IPS DF 19.7 (cell line): ENCODE measurements at regions not wholly inside any gene's neighbourhood (a gene's known extent, or its start where the extent isn't known, plus 50 kb on each side); places are given as distances from the start of the nearest gene placed in this dataset.

ENCODE experiments used
- DNase-seq: peaks from one replicate; pipeline ENCODE4 v3.0.0-alpha.2; 2013; ENCODE audit warnings: low read depth, low spot score

DNA sequence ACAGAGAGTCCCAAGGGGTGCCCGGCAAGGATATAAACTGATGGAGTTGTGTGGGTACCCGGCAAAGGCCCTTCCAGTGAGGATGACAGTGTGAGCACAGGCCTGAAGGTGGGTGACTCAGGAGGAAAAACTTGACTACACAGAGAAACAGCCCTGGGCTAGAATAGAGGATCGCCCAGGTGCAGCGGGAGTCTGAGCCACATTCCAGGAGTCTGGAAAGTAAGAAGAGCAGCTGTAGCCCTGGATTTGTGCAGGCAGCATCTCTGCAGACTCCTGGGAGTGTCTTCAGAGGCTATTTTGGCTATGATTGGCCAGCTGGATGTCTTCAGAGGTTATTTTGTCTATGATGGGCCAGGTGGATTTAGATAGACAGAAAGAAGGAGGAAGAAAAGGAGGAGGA is 367.6 kb upstream of the MKI67 start:
- no peak for DNase-seq

GRCh38 chr10:128494665-128495064 is 368.4 kb upstream of the MKI67 start:
- DNase-seq, result no peak

DNA sequence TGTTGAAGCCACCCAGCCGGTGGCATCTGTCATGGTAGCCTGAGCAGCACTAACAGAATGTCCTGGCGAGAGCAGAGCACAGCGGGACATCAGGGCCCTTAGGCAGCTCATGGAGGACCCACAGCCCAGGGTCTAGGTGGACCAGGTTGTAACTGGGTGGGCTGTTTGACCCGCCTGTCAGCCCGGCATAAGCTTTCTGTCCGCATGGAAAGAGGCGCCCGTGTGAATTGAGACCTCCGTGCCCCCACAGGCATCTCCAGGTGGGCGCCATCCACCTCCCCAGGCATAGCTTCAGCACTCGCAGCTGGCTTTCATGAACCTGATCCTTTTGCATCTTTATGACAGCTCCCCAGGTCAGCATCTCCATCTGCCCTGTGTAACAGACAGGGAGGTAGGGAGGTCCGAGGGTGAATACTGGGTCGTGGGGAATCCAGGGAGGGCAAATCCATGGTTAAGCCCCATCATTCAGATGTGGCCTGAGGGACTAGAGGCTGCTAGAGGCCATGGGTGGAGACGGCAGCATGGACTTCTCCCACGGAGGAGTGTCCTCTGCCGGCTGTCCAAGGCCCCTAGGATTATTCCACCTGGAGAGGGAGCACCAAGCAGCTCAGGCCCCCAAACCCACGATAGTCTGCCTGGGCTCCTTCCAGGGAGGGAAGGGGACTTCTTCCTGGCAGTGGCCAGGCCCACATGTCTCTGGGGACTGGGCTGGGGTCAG is 371.6 kb upstream of the MKI67 start:
- DNase-seq, result no peak

DNA sequence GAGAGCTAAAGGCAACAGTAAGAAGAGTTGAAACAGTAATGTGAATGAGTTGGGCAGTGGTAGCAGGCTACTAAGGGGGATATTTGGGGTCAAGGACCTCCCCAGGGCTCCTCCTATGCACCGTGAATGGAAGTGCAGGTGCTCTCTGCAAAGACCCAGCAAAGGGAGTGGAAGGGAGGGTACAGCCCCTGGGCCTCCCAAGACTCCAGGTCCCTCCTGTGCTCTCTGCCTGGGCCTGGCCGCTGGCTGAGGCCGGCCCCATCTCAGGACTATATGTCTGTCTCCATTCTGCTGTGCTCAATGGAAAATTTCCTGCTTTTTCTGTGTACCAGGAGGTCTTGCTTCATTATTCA is 372.1 kb upstream of the MKI67 start:
- DNase-seq, result no peak

DNA sequence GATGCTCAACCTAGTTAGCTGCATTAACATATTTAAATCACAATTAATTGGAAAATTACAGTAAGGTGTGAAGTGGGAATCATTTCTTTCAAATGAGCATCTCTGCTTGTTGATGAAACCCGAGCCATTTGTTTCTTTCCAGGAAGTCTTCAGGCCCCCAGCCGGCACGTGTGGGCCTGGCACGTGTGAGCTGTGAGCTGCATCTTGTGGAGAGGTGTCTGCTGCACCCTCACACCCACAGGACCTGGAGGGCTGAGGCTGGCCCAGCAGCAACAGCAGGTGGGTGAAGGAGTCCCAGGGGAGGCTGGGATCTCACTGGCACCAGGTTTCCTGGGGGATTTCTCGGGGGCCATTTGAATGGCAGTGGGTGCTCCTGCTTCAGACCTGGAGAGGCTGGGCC is 372.5 kb upstream of the MKI67 start:
- DNase-seq, result no peak

DNA sequence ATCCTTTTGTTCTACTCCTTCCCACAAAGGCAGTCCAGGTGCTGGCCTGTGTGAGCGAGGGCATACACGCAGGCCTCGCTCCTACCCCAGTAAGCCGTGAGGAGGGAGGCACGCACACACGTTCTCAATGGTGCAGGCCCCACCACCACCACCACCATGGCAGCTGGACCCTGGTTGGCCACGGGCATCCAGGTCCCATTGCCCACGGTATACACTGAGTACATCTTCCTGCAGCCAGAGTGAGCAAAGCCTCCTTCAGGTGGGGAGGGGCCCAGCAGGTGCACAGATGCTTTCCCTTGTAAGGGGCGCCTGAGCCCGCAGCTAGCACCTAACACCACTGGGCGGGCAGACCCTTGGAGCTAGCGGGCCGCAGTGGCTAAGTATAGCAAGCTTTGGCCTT is 373.3 kb upstream of the MKI67 start:
- DNase-seq, result no peak

- no peak for DNase-seq
These were observed 373.7 kb upstream of the MKI67 start for GRCh38 chr10:128499956-128500355.

GRCh38 chr10:128500642-128501041 is 374.4 kb upstream of the MKI67 start:
- no peak for DNase-seq

DNA sequence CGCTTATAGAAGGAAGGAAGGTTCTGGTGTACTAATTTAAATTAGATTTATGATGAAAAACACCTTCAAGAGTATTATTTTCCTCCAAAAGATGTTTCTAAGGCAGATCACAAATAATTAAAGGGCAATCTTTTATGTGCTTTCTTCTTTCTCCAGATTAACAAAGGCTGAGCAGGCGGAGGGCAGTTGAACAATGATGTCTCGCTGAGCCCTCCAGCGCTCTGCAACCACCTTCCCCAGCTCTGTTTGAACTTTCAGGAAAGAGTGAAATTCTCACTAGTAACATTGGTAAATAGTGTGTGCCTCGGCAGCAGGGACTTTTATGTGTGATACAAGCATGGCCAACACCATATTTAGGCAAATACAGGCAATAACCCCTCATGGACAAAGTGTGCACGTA is 379.1 kb upstream of the MKI67 start:
- DNase-seq, result no peak

- no peak for DNase-seq
These were observed 380.2 kb upstream of the MKI67 start for GRCh38 chr10:128506423-128506822.

- DNase-seq, result no peak
These were observed 380.8 kb upstream of the MKI67 start for GRCh38 chr10:128507066-128507465.

- DNase-seq, result no peak
These were observed 385.1 kb upstream of the MKI67 start for GRCh38 chr10:128511284-128511683.

GRCh38 chr10:128512767-128513166 is 386.5 kb upstream of the MKI67 start:
- no peak for DNase-seq

DNA sequence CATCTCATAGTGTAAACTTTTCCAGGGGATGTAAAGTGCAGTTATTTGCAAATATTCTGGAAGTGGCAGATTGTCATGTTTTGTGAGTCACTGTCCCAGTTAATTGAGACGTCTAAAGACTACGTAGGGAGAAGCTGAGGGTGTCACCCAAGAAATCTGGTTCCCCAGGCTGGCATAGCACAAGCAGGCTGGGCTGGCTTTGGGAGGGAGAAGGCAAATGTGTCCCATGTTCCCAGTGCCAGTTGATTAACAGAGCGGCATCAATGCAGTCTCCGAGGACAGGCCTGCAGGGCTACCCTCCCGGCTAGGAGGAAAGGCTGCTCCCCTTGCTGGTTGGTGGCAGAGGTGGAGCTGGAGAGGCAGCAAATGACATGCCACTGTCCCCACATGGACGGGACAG is 388.3 kb upstream of the MKI67 start:
- no peak for DNase-seq

DNA sequence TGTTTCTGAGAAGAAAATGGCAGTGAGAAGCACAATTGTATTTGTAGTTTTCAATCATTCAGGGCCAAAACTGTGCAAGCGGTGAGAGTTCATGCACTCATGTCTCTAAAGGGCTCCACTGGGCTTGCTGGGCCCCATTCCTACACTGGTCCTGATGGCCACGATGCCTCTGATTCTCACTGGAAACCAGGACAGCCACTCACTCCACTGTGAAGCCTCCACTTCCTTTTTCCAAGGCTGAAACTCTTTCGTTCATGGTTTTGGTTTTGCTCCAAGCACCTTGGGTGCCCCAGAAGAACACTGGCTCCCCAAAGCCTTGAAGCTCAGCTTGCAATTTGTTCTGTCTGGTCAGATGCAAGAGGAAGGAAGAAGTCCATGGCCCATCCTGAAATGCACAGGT is 390.0 kb upstream of the MKI67 start:
- DNase-seq, result no peak

- no peak for DNase-seq
These were observed 390.9 kb upstream of the MKI67 start for GRCh38 chr10:128517167-128517566.

- no peak for DNase-seq
These were observed 391.8 kb upstream of the MKI67 start for GRCh38 chr10:128518000-128518399.

DNA sequence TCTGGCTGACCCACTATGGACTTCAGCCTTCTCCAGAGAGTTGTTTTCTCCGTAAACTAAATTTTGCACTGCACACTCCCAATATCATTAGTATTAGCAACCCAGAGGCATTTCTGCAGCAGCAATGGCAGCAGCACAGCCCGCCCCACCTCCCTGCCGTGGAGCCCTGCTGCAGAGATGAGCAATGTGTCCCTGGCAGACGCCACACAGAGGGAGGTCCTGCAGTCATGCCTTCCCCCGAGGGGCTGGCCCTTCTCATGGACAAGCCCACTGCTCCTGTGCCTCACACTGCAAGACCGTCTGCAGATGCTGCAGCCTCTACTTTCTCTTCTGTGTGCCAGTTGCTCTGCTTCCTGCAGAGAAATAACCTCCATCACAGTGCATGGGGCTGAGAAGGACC is 393.4 kb upstream of the MKI67 start:
- no peak for DNase-seq

DNA sequence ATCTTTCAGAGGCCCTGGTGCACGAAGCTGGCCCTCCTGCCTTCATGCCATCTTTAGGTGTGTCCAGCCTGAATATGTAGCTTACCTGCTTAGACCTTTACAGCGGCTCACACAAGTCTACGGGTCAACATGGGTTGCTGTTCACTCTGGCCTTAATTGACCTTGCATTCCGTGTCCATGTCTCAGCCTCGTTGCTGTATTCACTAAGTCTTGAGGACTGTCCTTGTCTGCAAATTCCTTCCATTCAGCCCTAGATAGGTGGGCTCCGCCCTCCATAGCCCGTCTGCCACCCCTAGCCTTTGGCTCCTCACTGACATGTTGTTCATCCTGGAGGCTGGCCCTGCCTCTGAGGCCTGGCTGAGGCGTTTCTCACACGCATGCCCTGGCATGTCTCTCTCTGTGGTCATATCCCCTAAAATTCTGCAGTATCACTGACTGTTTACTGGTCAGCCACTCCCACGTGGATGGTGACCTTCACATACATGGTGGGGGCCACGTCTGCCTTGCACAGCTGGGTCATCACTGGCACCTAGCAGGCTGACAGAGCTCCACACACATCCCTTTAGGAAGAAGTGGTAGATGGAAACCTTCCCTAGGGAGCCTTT is 394.1 kb upstream of the MKI67 start:
- no peak for DNase-seq

DNA sequence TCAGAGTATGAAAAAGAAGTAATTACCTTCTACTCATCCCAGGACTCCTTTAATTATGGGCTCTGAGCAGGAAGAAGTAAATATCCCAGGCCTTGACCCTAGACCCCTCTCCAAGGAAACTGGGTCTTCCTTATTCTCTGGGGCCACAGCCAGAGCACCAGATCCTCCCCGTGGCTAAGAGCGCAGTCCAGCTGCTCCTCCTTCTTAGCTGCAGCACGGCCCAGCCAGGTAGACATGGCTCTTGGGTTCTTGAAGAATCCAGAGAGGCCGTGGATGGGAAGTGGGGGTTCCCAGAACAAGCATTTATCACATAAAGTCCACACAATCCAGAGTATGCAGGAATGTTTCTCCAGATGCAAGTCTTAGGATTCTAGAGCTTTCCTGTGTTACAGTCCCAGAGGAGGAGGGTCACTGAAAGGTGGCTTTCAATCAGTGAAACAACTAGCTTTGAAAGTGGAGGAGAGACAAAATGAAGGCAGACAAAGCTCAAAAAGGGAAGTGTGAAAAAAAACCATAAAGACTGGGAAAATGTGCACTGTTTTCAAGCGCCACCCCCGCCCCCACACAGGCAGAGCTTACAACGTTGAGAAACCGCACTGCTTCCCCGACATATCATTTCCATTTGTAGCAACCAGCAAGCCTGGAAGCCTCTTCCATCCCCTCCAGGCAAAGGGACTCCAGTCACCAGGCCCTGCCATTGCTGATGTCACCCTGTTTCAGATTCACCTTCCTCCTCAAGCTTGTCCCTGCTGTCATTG is 396.5 kb upstream of the MKI67 start:
- no peak for DNase-seq

DNA sequence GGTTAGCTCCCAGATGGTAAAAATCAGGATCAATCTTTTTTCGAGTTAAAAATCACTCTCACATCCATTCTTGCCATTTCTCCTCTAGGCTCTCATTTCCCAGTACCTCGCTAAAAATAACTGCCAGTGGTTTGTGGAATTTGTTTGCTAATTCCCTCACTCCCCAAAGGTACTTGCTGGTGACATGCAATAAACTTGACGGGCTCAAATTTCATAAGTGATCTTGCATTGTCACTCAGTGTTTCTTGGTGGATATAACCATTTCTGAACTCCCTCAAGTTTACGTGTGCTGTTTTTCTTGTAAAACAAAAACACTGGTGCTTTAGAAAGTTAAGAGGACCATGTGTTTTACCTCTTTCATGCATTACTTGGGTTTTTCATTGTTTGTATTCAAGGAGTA is 399.2 kb upstream of the MKI67 start:
- no peak for DNase-seq

DNA sequence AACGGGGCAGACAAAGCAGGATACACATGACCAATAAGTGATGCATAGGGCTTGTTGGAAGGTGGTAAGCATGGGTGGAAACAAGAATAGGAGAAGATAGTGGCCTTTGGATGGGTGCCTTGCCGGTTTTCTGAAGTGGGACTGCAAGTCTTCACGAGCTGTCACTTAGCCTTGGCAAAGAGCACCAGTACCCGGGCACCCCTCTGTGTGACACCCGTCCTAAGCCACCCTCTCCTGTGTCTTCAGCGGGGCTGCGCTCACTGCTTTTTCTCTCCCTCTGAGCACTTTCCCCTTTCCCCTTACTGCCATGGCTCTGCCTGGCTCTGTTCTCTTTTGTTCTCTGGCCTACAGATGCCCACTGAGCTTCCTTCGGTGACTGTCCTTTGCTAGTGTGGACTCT is 399.7 kb upstream of the MKI67 start:
- DNase-seq, result no peak

DNA sequence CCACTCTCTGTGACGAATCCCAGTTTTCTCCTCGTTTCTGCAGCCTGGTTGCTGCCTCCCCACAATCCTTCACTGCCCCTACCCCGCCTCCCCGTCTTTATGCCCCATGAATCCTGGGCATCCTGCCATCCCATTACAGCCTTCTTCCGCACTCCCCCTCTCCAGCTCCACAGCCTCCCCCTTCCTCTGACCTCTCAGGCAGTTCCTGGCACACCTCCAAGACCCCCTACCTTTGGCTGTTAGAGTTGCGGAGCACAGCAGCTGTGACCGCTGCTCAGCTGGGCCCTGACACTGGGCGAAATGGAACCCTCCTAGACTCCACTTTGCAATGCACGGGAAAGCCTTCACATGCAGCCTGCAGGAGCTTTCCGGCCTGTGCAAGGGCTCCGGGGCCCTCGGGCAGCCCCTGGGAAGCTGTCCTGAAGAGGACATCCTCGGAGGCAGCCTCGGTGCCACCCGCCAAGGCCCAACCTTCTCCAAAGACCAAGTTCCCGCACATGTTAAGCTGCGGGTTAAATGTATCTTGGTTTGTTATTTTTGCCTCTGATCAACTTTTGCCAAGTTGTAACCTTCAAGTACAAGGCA is 400.7 kb upstream of the MKI67 start:
- DNase-seq, result no peak
